Gastrocnemius medialis (tissue), 4 donors: ENCODE measurements at regions not wholly inside any gene's neighbourhood (a gene's known extent, or its start where the extent isn't known, plus 50 kb on each side); places are given as distances from the start of the nearest gene placed in this dataset.

Experiments
- CTCF ChIP-seq, 5 experiments: fragments of 450-650 bp in 3 of 5; fragments of 200-600 bp in 2 of 5; sonication (generic) in 2 of 5; IDR thresholded peaks in 4 of 5; conservative IDR thresholded peaks in 1 of 5; 1 replicate in 4 of 5; 2 replicates in 1 of 5; pipeline ENCODE4 v1.5.1; 2016 to 2019; ENCODE audit warnings: antibody characterized with exemption in 5 of 5, mild to moderate bottlenecking in 3 of 5, moderate library complexity in 3 of 5
- POLR2A ChIP-seq, 2 donors: fragments of 450-650 bp; IDR thresholded peaks; one replicate each; pipeline ENCODE4 v1.6.1; 2017; ENCODE audit warnings: antibody characterized with exemption in 2 of 2, mild to moderate bottlenecking in 2 of 2, moderate library complexity in 2 of 2

DNA sequence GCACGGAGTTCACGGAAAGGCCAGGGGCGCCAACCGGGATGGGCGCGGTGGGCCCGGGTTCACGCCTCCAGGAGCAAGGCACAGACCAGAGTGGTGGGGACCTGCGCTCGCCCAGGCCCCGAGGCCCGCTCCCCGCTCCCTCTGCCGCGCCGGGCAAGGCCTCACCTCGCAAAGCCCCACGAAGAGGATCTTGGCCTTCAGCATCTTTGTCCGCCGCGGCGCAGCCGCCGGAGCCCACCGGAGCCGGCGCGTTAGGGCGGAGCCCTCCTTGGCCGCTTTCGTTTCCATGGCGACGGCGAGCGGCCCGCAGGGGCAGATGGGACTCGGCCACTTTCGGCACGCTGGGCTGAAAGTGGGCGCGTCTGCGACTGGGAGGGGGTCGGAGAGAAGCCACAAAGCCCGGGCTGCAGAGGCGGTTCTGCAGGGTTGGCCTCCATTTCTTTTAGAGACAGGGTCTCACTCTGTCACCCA, 944.4 kb upstream of the ZNF722 start:
- no peak for TF ChIP-seq POLR2A (IDR thresholded peaks at IDR 0.05)
- TF ChIP-seq CTCF (IDR thresholded peaks at IDR 0.05 in 4 of 5, conservative IDR thresholded peaks at IDR 0.05 in 1 of 5), result no peak
